Uterus (tissue), 3 donors: ENCODE measurements at regions not wholly inside any gene's neighbourhood (a gene's known extent, or its start where the extent isn't known, plus 50 kb on each side); places are given as distances from the start of the nearest gene placed in this dataset.

Experiments
- DNase-seq, 2 donors: peaks; one replicate each; pipeline ENCODE4 v3.0.0-alpha.2; 2019 to 2020
- H3K27ac ChIP-seq, 2 donors: fragments of 200-600 bp; sonication (generic); 1 replicate in 1 of 2; 2 replicates in 1 of 2; pipeline ENCODE4 v1.5.1; 2016 to 2018
- H3K27me3 ChIP-seq, 2 donors: fragments of 200-600 bp; sonication (generic); one replicate each; pipeline ENCODE4 v1.5.1; 2018 to 2019; ENCODE audit warnings: control low read depth in 1 of 2
- H3K36me3 ChIP-seq, 2 donors: fragments of 200-600 bp; sonication (generic); one replicate each; pipeline ENCODE4 v1.5.1; 2019; ENCODE audit warnings: control low read depth in 1 of 2
- H3K4me1 ChIP-seq, 2 donors: fragments of 200-600 bp; sonication (generic); one replicate each; pipeline ENCODE4 v1.5.1; 2018 to 2019; ENCODE audit warnings: control low read depth in 1 of 2
- H3K4me3 ChIP-seq, 2 donors: fragments of 200-600 bp; sonication (generic); 1 replicate in 1 of 2; 2 replicates in 1 of 2; pipeline ENCODE4 v1.5.1; 2018 to 2019; ENCODE audit warnings: mild to moderate bottlenecking in 1 of 2
- H3K9me3 ChIP-seq, 2 donors: fragments of 200-600 bp; sonication (generic); one replicate each; pipeline ENCODE4 v1.5.1; 2019; ENCODE audit warnings: control low read depth in 1 of 2
- POLR2A ChIP-seq, 2 donors: fragments of 450-650 bp; IDR thresholded peaks; one replicate each; pipeline ENCODE4 v1.6.1; 2016; ENCODE audit warnings: antibody characterized with exemption in 2 of 2, mild to moderate bottlenecking in 1 of 2, moderate library complexity in 1 of 2
- intact Hi-C: fragments of 100-400 bp; cut with DNase I; formaldehyde crosslinking; loops from one replicate; pipeline ENCODE4 v1.15.1; 2023; ENCODE audit warnings: low total_unique reads
- TF ChIP-seq, protein P1 (sequence below), 4 experiments: fragments of 200-600 bp in 2 of 4; fragments of 450-650 bp in 2 of 4; sonication (generic) in 2 of 4; IDR thresholded peaks; one replicate each; pipeline ENCODE4 v1.5.1; 2016 to 2019; ENCODE audit warnings: antibody characterized with exemption in 4 of 4, mild to moderate bottlenecking in 2 of 4, moderate library complexity in 1 of 4
- donor health status: DM: yes; HTN: yes; CAD: no.

DNA sequence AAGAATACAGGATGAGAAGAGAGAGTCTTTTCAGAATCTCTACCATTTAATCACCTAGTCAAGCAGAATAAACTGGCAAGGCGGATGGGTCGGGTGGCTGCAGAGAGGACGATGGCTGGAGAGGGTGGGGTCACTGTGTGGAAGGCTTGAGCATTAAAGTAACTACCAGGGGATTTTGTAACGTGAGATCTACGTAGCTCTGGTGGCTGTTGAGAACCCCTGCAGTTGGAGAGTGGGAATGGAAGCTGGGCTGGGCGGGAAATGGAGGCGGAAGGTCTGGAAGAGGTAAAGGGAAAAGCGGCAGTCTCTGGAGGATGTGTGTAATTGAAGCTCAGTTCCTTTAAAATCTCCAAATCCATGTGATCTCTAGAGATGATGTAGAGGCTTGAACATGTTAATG is 135.0 kb downstream of the GATA3 start:
- Histone ChIP-seq H3K36me3 (no peaks in the 10 kb centered on the region), H3K27ac (no peak overlapping the region), H3K4me3 (no peak overlapping the region), H3K4me1 (no peaks in the 10 kb centered on the region), H3K27me3 (no peaks in the 10 kb centered on the region), H3K9me3 (no peaks in the 10 kb centered on the region)
- TF ChIP-seq, protein P1, sequence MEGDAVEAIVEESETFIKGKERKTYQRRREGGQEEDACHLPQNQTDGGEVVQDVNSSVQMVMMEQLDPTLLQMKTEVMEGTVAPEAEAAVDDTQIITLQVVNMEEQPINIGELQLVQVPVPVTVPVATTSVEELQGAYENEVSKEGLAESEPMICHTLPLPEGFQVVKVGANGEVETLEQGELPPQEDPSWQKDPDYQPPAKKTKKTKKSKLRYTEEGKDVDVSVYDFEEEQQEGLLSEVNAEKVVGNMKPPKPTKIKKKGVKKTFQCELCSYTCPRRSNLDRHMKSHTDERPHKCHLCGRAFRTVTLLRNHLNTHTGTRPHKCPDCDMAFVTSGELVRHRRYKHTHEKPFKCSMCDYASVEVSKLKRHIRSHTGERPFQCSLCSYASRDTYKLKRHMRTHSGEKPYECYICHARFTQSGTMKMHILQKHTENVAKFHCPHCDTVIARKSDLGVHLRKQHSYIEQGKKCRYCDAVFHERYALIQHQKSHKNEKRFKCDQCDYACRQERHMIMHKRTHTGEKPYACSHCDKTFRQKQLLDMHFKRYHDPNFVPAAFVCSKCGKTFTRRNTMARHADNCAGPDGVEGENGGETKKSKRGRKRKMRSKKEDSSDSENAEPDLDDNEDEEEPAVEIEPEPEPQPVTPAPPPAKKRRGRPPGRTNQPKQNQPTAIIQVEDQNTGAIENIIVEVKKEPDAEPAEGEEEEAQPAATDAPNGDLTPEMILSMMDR (IDR thresholded peaks at IDR 0.05) = no peak
- TF ChIP-seq POLR2A (IDR thresholded peaks at IDR 0.05) = no peak
- intact Hi-C loops = no loop called here
- DNase-seq = no peak

DNA sequence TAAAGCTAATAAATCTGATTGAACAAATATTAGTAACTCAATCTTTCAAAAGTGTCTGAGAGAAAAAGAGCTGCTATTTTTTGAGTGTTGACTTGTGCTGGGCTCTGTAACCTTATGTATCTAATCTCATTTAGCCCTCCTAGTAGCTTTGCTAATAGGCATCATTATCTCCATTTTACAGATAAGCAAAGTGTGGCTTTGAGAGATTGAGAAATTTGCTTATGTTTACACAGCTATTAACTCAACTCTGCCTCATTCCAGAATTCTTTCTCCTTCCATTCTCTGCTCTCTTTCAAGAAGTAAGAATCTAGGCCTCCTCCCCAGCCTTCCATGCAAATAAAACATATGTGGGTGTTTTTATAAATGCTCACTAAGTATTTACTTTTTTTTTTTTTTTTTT is 137.8 kb downstream of the GATA3 start:
- Histone ChIP-seq H3K4me1 (no peaks in the 10 kb centered on the region), H3K4me3 (no peak overlapping the region), H3K9me3 (no peaks in the 10 kb centered on the region), H3K36me3 (no peaks in the 10 kb centered on the region), H3K27me3 (no peaks in the 10 kb centered on the region), H3K27ac (no peak overlapping the region)
- TF ChIP-seq, protein P1 (IDR thresholded peaks at IDR 0.05) = no peak
- no peak for TF ChIP-seq POLR2A (IDR thresholded peaks at IDR 0.05)
- DNase-seq = no peak
- intact Hi-C loops = loop anchor here (10.0 kb wide), 1 partner anchor 708 kb away; no protein-coding TSS in a partner anchor

DNA sequence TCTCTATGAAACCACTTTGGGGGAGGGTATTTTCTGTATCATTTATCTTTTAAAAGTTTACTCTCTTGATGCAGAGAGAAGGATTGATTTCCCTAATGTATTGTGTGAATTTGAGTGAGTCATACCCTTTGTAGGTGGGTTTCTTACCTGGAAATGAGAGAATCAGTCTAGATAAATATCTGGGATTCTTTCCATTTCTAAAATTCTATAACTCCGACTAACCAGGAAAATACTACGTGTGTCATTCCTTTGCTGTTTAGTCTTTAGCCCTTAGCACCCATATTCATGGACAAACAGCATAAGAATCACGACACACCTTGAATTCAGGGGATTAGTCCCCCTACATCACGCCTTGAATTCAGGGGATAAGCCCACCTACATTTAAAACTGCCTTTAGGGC is 139.1 kb downstream of the GATA3 start:
- DNase-seq = no peak
- TF ChIP-seq, protein P1 (IDR thresholded peaks at IDR 0.05) = no peak
- no peak for TF ChIP-seq POLR2A (IDR thresholded peaks at IDR 0.05)
- Histone ChIP-seq H3K9me3 (no peaks in the 10 kb centered on the region), H3K4me1 (no peaks in the 10 kb centered on the region), H3K27me3 (no peaks in the 10 kb centered on the region), H3K36me3 (no peaks in the 10 kb centered on the region), H3K4me3 (no peak overlapping the region), H3K27ac (no peak overlapping the region)
- intact Hi-C loops = loop anchor here (10.0 kb wide), 1 partner anchor 709 kb away; no protein-coding TSS in a partner anchor

DNA sequence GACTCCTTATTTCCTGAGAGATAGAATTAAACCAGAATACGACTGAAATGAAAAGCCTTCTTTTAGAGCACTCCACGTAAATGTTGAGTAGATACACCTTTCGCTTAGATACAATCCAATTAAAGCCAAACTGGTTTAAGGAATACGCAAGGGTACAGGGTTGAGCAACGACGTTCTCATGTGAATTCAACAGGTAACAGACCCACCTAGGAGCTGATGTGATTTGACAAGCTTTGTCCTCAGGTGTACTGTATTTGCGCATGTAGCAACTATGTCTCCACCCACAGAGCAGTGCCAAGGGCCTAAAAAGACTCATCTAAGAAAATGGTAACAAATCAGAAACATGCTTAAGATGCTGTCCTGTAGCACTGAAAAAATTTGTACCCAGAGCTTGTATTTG is 139.6 kb downstream of the GATA3 start:
- no peaks in the 10 kb centered on the region for H3K27me3 ChIP-seq
- H3K9me3 ChIP-seq = no peaks in the 10 kb centered on the region
- no peak overlapping the region for H3K27ac ChIP-seq
- intact Hi-C loops = loop anchor here (10.0 kb wide), 1 partner anchor 709 kb away; no protein-coding TSS in a partner anchor
- no peak for TF ChIP-seq POLR2A (IDR thresholded peaks at IDR 0.05)
- TF ChIP-seq, protein P1 (IDR thresholded peaks at IDR 0.05) = no peak
- no peaks in the 10 kb centered on the region for H3K4me1 ChIP-seq
- DNase-seq = no peak
- no peaks in the 10 kb centered on the region for H3K36me3 ChIP-seq
- no peak overlapping the region for H3K4me3 ChIP-seq

DNA sequence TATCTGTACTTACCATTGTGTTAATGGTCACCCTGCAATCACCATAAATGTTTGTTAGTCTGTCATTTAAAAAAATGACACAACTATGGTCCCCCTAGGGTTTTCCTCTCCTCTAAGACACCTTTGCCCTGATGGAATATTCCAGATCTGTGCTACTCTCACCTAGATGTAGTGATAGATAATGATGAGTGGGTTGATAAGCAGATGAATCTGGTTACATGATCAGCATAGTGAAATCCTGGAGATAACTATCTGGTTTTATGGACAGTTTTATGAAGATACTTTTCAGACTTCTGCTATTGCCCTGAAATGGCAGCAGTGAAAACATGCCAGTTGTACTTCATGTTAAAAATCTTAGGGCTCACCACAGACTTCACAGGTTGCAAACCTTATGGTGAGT is 152.4 kb downstream of the GATA3 start:
- Histone ChIP-seq H3K9me3 (no peaks in the 10 kb centered on the region), H3K36me3 (no peaks in the 10 kb centered on the region), H3K27me3 (no peaks in the 10 kb centered on the region), H3K27ac (no peak overlapping the region), H3K4me3 (no peak overlapping the region), H3K4me1 (no peaks in the 10 kb centered on the region)
- no peak for TF ChIP-seq POLR2A (IDR thresholded peaks at IDR 0.05)
- TF ChIP-seq, protein P1 (IDR thresholded peaks at IDR 0.05) = no peak
- DNase-seq = no peak
- intact Hi-C loops = no loop called here
